Prostate gland (tissue), 2 donors: ENCODE measurements at regions not wholly inside any gene's neighbourhood (a gene's known extent, or its start where the extent isn't known, plus 50 kb on each side); places are given as distances from the start of the nearest gene placed in this dataset.

Source experiments
- DNase-seq: peaks from one replicate; pipeline ENCODE4 v3.0.0-alpha.2; 2019; ENCODE audit warnings: low spot score
- H3K27ac ChIP-seq, 2 donors: fragments of 200-600 bp; sonication (generic); 2 replicates each; pipeline ENCODE4 v1.5.1; 2017 to 2019
- H3K27me3 ChIP-seq: fragments of 200-600 bp; sonication (generic); replicated peaks from 2 replicates; pipeline ENCODE4 v1.5.1; 2019; ENCODE audit not compliant: insufficient read depth
- H3K36me3 ChIP-seq, 2 donors: fragments of 200-600 bp; sonication (generic); 1 replicate in 1 of 2; 2 replicates in 1 of 2; pipeline versions ENCODE4 v1.5.1 to v1.8.1; 2017 to 2019
- H3K4me1 ChIP-seq: fragments of 200-600 bp; sonication (generic); replicated peaks from 2 replicates; pipeline ENCODE4 v1.5.1; 2019
- H3K4me3 ChIP-seq, 2 donors: fragments of 200-600 bp; sonication (generic); 2 replicates each; pipeline ENCODE4 v1.5.1; 2017 to 2019
- H3K9me3 ChIP-seq: fragments of 200-600 bp; sonication (generic); 2 replicates; pipeline ENCODE4 v1.5.1; 2017
- CTCF ChIP-seq, 4 experiments: fragments of 200-600 bp in 2 of 4; fragments of 450-650 bp in 2 of 4; sonication (generic) in 2 of 4; IDR thresholded peaks; 1 replicate in 3 of 4; 2 replicates in 1 of 4; pipeline ENCODE4 v1.5.1; 2016 to 2019; ENCODE audit warnings: antibody characterized with exemption in 4 of 4, mild to moderate bottlenecking in 2 of 4, moderate library complexity in 2 of 4
- POLR2A ChIP-seq: fragments of 450-650 bp; IDR thresholded peaks from one replicate; pipeline ENCODE4 v1.6.1; 2016; ENCODE audit warnings: antibody characterized with exemption, mild to moderate bottlenecking
- POLR2AphosphoS5 ChIP-seq: sonication (generic); formaldehyde crosslinking; IDR thresholded peaks from one replicate; pipeline ENCODE4 v1.6.1; 2017; ENCODE audit warnings: antibody characterized with exemption
- WGBS: methylation state at CpG from one replicate; pipeline ENCODE4 v1.1.5; 2018; 5-methylcytosine and 5-hydroxymethylcytosine counted together
- intact Hi-C: fragments of 100-400 bp; cut with DNase I; formaldehyde crosslinking; loops from one replicate; pipeline ENCODE4 v1.14.2; 2022

- no peak for TF ChIP-seq POLR2AphosphoS5
- no peak for TF ChIP-seq CTCF (IDR thresholded peaks at IDR 0.05)
- no peak for TF ChIP-seq POLR2A
- DNase-seq, result no peak
- 85% methylated on average over 8 of the region's 8 CpGs for WGBS
These were observed 130.4 kb downstream of the ADAMTS15 start for GRCh38 chr11:130578738-130579368.

GRCh38 chr11:130580372-130580771, 131.9 kb downstream of the ADAMTS15 start:
- Histone ChIP-seq H3K9me3 (no peaks in the 10 kb centered on the region), H3K27me3 (no peaks in the 10 kb centered on the region), H3K36me3 (no peaks in the 10 kb centered on the region), H3K4me3 (no peak overlapping the region), H3K4me1 (no peaks in the 10 kb centered on the region), H3K27ac (peak overlapping the region in 1 of 2 donors; percentile 4)
- 33% methylated on average over 4 of the region's 4 CpGs for WGBS
- no peak for TF ChIP-seq CTCF (IDR thresholded peaks at IDR 0.05)
- no peak for DNase-seq
- intact Hi-C loops, result no loop called here

More at GRCh38 chr11:130578738-130579368, 130.4 kb downstream of the ADAMTS15 start:
- Histone ChIP-seq H3K36me3 (no peaks in the 10 kb centered on the region), H3K9me3 (no peaks in the 10 kb centered on the region), H3K27me3 (no peaks in the 10 kb centered on the region), H3K4me1 (no peaks in the 10 kb centered on the region), H3K27ac (no peak overlapping the region), H3K4me3 (no peak overlapping the region)
- intact Hi-C loops, result no loop called here

- H3K4me3 ChIP-seq, result no peak overlapping the region
- intact Hi-C loops, result no loop called here
- H3K4me1 ChIP-seq, result no peaks in the 10 kb centered on the region
- H3K27me3 ChIP-seq, result no peaks in the 10 kb centered on the region
- WGBS, result 45% methylated on average over 5 of the region's 5 CpGs
- no peaks in the 10 kb centered on the region for H3K9me3 ChIP-seq
- H3K36me3 ChIP-seq, result no peaks in the 10 kb centered on the region
- DNase-seq, result no peak
- TF ChIP-seq CTCF (IDR thresholded peaks at IDR 0.05) (no peak), POLR2AphosphoS5 (no peak), POLR2A (no peak)
- no peak overlapping the region for H3K27ac ChIP-seq
These were observed 132.5 kb downstream of the ADAMTS15 start for GRCh38 chr11:130580891-130581492.

GRCh38 chr11:130581646-130582045, 133.2 kb downstream of the ADAMTS15 start:
- TF ChIP-seq CTCF (IDR thresholded peaks at IDR 0.05) (no peak), POLR2AphosphoS5 (no peak), POLR2A (no peak)
- H3K4me3 ChIP-seq, result no peak overlapping the region
- H3K27ac ChIP-seq, result no peak overlapping the region
- no peaks in the 10 kb centered on the region for H3K36me3 ChIP-seq
- no peaks in the 10 kb centered on the region for H3K27me3 ChIP-seq
- intact Hi-C loops, result no loop called here
- H3K9me3 ChIP-seq, result no peaks in the 10 kb centered on the region
- H3K4me1 ChIP-seq, result no peaks in the 10 kb centered on the region
- 55% methylated on average over 2 of the region's 2 CpGs for WGBS
- no peak for DNase-seq

GRCh38 chr11:130582176-130582575, 133.7 kb downstream of the ADAMTS15 start:
- no peak overlapping the region for H3K4me3 ChIP-seq
- H3K27ac ChIP-seq, result no peak overlapping the region
- WGBS, result 97% methylated on average over 5 of the region's 5 CpGs
- H3K9me3 ChIP-seq, result no peaks in the 10 kb centered on the region
- H3K36me3 ChIP-seq, result no peaks in the 10 kb centered on the region
- no peaks in the 10 kb centered on the region for H3K4me1 ChIP-seq
- TF ChIP-seq POLR2AphosphoS5 (no peak), POLR2A (no peak), CTCF (IDR thresholded peaks at IDR 0.05) (no peak)
- H3K27me3 ChIP-seq, result no peaks in the 10 kb centered on the region
- intact Hi-C loops, result no loop called here
- DNase-seq, result no peak
